DMS114 treated with DMSO at 0.1 percent for 48 hours (cell line): ENCODE measurements at regions not wholly inside any gene's neighbourhood (a gene's known extent, or its start where the extent isn't known, plus 50 kb on each side); places are given as distances from the start of the nearest gene placed in this dataset.
A peak's percentile ranks its signal among the peaks of the same experiment; 100 is the strongest.
"Not testable (repeated sequence)": the region's sequence is repeated elsewhere in the genome, so short reads cannot be mapped to it uniquely, and the experiment has no call there.

ENCODE experiments used
- DNase-seq: peaks from one replicate; lab custom pipeline; 2025; ENCODE audit not compliant: unreplicated experiment; lab: John Stamatoyannopoulos, UW

- DNase-seq = no peak
Measured at GRCh38 chr9:10818206-10818605, 205.4 kb upstream of the PTPRD start.

GRCh38 chr9:10835791-10836463 lies 223.1 kb upstream of the PTPRD start:
- no peak for DNase-seq

GRCh38 chr9:10843151-10843550 lies 230.3 kb upstream of the PTPRD start:
- DNase-seq = no peak

GRCh38 chr9:10855847-10856246 lies 243.0 kb upstream of the PTPRD start:
- peak; percentile 1 for DNase-seq

GRCh38 chr9:10858817-10859216 lies 246.0 kb upstream of the PTPRD start:
- no peak for DNase-seq

- DNase-seq = no peak
Measured at GRCh38 chr9:10863476-10863875, 250.7 kb upstream of the PTPRD start.

GRCh38 chr9:10867194-10867593 lies 254.4 kb upstream of the PTPRD start:
- DNase-seq = no peak

GRCh38 chr9:10869687-10870086 lies 256.9 kb upstream of the PTPRD start:
- DNase-seq = no peak

GRCh38 chr9:10873999-10874398 lies 261.2 kb upstream of the PTPRD start:
- no peak for DNase-seq

- DNase-seq = no peak
Measured at GRCh38 chr9:10875752-10876151, 262.9 kb upstream of the PTPRD start.

- no peak for DNase-seq
Measured at GRCh38 chr9:10876333-10876732, 263.5 kb upstream of the PTPRD start.

GRCh38 chr9:10890266-10890665 lies 277.5 kb upstream of the PTPRD start:
- DNase-seq = not testable (repeated sequence)

GRCh38 chr9:10899509-10899908 lies 286.7 kb upstream of the PTPRD start:
- no peak for DNase-seq

GRCh38 chr9:10903969-10904368 lies 291.2 kb upstream of the PTPRD start:
- DNase-seq = no peak

GRCh38 chr9:10910779-10911178 lies 298.0 kb upstream of the PTPRD start:
- no peak for DNase-seq

- DNase-seq = no peak
Measured at GRCh38 chr9:10911373-10911772, 298.6 kb upstream of the PTPRD start.

GRCh38 chr9:10917001-10917400 lies 304.2 kb upstream of the PTPRD start:
- DNase-seq = no peak

GRCh38 chr9:10921671-10922070 lies 308.9 kb upstream of the PTPRD start:
- DNase-seq = no peak

- no peak for DNase-seq
Measured at GRCh38 chr9:10925896-10926295, 313.1 kb upstream of the PTPRD start.

- DNase-seq = no peak
Measured at GRCh38 chr9:10928372-10928771, 315.6 kb upstream of the PTPRD start.

GRCh38 chr9:10930081-10930480 lies 317.3 kb upstream of the PTPRD start:
- DNase-seq = no peak

GRCh38 chr9:10946676-10947410 lies 334.0 kb upstream of the PTPRD start:
- no peak for DNase-seq

GRCh38 chr9:10957878-10958277 lies 345.1 kb upstream of the PTPRD start:
- no peak for DNase-seq
